ENCODE measurements at regions not wholly inside any gene's neighbourhood (a gene's known extent, or its start where the extent isn't known, plus 50 kb on each side); places are given as distances from the start of the nearest gene placed in this dataset.

DNA sequence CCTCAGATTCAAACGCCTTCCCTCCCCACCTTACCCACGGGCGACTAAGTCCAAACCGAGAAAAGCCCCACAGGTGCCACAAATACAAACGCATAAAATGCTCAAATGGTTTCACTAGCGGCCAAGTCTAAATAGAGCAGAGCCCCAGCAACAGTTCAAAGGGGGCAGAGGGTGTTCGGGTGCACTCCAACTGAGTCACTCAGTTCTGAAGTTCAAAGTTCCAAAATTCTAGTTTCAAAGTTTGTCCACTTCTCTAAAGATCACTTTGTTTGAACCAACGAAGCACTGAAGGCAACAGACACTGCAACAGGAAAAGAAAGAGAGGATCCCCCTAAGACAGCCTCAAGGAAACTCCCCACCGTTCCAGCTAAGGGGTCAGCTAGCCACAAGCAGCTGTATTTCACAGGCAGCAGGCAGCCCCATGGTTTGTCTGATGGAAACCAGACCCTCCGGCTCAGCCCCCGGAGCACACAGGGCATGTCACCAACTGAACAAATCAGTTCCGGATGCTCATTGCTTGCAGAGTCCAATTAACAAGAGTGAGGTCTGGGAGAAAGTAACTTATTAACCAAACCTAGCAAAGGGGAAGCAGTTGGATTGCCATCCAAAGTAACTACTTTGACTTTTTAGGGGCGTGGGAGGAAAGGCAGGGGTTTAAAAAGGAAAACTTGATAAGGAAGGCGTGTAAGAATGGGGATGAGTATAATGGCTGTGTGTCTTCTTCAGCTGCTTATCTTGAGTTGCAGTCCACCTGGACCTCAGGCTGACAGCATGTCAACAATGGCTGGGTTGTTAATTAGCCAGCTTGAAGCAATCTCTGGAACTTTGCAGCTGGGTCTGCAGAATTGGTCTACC lies 1423.9 kb upstream of the PRMT6 start:
- Histone ChIP-seq H3K4me3 (ENCODE audit: low read depth, low read length) (no peak overlapping the region), H3K9me3 (ENCODE audit: control insufficient read depth, insufficient read depth, low read length) (no peaks in the 10 kb centered on the region), H3K36me3 (ENCODE audit: control insufficient read depth, insufficient read depth, low read length) (no peaks in the 10 kb centered on the region), H3K27me3 (ENCODE audit: control insufficient read depth, insufficient read depth, low read length) (no peaks in the 10 kb centered on the region), H3K4me1 (ENCODE audit: control insufficient read depth, insufficient read depth, low read length) (no peaks in the 10 kb centered on the region), H3K27ac (ENCODE audit: low read depth, low read length) (peak overlapping the region; percentile 38), H3K9ac (ENCODE audit: low read depth, low read length) (no peak overlapping the region)

DNA sequence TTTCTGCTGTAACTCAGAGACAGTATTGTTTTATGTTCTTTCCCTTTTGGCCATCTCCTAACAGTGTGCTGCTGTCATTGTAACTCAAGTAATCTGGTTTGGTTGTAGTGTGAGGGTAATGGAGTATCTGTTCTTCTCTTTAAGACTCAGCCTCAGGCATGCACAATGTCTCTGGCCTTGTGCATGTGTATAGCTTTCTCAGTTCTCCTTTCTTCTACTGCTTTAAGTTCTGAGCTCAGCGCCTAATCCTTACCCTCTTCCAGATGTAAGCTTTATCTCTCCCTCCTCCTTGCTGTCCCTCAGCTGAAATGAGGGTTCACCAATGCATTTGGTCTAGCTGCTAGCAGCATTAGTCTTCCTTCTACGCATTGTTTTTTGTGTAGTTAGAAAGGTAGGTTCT lies 1420.4 kb upstream of the PRMT6 start:
- Histone ChIP-seq H3K9ac (ENCODE audit: low read depth, low read length) (no peak overlapping the region), H3K27me3 (ENCODE audit: control insufficient read depth, insufficient read depth, low read length) (no peaks in the 10 kb centered on the region), H3K27ac (ENCODE audit: low read depth, low read length) (no peak overlapping the region), H3K36me3 (ENCODE audit: control insufficient read depth, insufficient read depth, low read length) (no peaks in the 10 kb centered on the region), H3K9me3 (ENCODE audit: control insufficient read depth, insufficient read depth, low read length) (no peaks in the 10 kb centered on the region), H3K4me1 (ENCODE audit: control insufficient read depth, insufficient read depth, low read length) (no peaks in the 10 kb centered on the region), H3K4me3 (ENCODE audit: low read depth, low read length) (no peak overlapping the region)

DNA sequence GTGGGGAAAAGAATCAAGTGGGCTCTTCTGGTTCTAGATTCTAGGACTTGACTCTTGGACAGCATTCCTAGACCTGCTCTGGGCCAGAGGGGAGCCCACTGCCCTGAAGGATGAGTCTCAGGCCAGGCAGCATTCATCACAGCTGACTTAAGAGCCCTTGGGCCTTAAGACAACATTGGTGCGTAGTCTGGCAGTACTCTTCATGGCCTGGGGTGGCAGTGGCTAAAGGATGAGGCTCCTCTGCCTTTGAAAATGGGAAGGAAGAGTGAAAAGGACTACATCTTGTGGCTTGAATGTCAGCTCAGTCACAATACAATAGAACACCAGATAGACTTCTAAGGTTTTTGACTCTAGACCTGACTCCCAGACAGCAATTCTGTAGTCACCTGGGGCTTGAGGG lies 1415.1 kb upstream of the PRMT6 start:
- Histone ChIP-seq H3K9ac (ENCODE audit: low read depth, low read length) (no peak overlapping the region), H3K27me3 (ENCODE audit: control insufficient read depth, insufficient read depth, low read length) (no peaks in the 10 kb centered on the region), H3K4me3 (ENCODE audit: low read depth, low read length) (no peak overlapping the region), H3K36me3 (ENCODE audit: control insufficient read depth, insufficient read depth, low read length) (no peaks in the 10 kb centered on the region), H3K4me1 (ENCODE audit: control insufficient read depth, insufficient read depth, low read length) (no peaks in the 10 kb centered on the region), H3K27ac (ENCODE audit: low read depth, low read length) (no peak overlapping the region), H3K9me3 (ENCODE audit: control insufficient read depth, insufficient read depth, low read length) (no peaks in the 10 kb centered on the region)

DNA sequence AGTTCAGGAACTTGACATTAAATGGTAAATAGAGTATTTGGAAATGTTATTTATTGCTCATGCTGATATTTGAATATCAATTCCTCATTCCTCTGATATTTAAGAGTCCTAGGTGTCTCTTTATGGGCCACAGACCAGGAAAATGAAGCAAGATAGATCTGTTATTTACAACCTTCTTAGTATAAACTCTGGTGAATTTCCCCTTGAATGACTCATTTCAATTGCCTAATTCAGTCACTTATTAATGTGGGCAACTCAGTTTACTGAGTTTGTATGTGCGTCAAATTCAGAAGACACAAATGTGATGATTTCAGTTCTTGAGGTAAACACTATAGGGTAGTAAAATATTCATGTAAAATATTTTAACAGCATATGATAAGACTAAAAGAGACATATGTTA lies 1404.4 kb upstream of the PRMT6 start:
- no peak overlapping the region for H3K9ac ChIP-seq (ENCODE audit: low read depth, low read length)
- H3K27me3 ChIP-seq (ENCODE audit: control insufficient read depth, insufficient read depth, low read length) = no peaks in the 10 kb centered on the region
- H3K36me3 ChIP-seq (ENCODE audit: control insufficient read depth, insufficient read depth, low read length) = no peaks in the 10 kb centered on the region
- H3K4me1 ChIP-seq (ENCODE audit: control insufficient read depth, insufficient read depth, low read length) = no peaks in the 10 kb centered on the region
- H3K27ac ChIP-seq (ENCODE audit: low read depth, low read length) = no peak overlapping the region
- H3K9me3 ChIP-seq (ENCODE audit: control insufficient read depth, insufficient read depth, low read length) = no peaks in the 10 kb centered on the region
- no peak overlapping the region for H3K4me3 ChIP-seq (ENCODE audit: low read depth, low read length)

DNA sequence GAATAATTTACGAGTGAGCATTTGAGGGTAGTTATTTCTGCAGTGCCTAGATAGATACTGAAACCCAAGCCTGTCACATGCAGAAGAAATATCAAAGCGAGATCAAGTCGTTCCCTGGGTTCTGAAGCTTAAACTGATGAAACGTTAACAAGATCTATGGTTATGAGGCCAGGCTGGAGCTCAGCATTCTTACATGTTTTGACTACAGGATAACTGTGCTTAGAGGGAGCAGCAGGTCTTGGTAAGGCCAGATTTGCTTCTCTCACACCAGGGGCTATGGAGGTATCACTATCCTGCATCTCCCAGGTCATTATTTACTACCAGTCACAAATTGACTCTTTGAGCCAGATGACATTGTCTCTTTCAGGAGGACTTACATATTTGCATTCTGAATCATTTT lies 1401.4 kb upstream of the PRMT6 start:
- Histone ChIP-seq H3K9ac (ENCODE audit: low read depth, low read length) (no peak overlapping the region), H3K27ac (ENCODE audit: low read depth, low read length) (no peak overlapping the region), H3K4me3 (ENCODE audit: low read depth, low read length) (no peak overlapping the region), H3K36me3 (ENCODE audit: control insufficient read depth, insufficient read depth, low read length) (no peaks in the 10 kb centered on the region), H3K4me1 (ENCODE audit: control insufficient read depth, insufficient read depth, low read length) (no peaks in the 10 kb centered on the region), H3K27me3 (ENCODE audit: control insufficient read depth, insufficient read depth, low read length) (no peaks in the 10 kb centered on the region), H3K9me3 (ENCODE audit: control insufficient read depth, insufficient read depth, low read length) (no peaks in the 10 kb centered on the region)

DNA sequence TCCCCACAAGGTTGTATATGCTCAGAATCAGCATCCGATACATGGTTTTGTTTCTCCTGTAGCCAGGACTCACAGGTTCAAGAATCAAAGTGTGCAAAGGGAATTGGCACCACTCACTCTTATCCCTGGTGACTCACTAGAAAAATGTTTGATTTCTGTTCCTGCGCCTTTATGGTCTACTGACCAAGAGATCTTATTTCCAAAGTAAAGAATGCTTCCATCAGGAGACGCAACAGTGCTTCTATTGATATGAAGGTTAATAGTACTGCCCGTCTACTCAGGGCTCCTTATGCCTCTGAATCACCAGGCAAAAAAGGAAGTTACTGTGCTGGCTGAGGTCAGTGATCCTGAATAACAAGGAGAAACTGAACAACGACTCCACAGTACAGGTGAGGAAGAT lies 1392.0 kb upstream of the PRMT6 start:
- Histone ChIP-seq H3K27me3 (ENCODE audit: control insufficient read depth, insufficient read depth, low read length) (no peaks in the 10 kb centered on the region), H3K4me3 (ENCODE audit: low read depth, low read length) (no peak overlapping the region), H3K9ac (ENCODE audit: low read depth, low read length) (no peak overlapping the region), H3K9me3 (ENCODE audit: control insufficient read depth, insufficient read depth, low read length) (no peaks in the 10 kb centered on the region), H3K36me3 (ENCODE audit: control insufficient read depth, insufficient read depth, low read length) (no peaks in the 10 kb centered on the region), H3K27ac (ENCODE audit: low read depth, low read length) (no peak overlapping the region), H3K4me1 (ENCODE audit: control insufficient read depth, insufficient read depth, low read length) (no peaks in the 10 kb centered on the region)

DNA sequence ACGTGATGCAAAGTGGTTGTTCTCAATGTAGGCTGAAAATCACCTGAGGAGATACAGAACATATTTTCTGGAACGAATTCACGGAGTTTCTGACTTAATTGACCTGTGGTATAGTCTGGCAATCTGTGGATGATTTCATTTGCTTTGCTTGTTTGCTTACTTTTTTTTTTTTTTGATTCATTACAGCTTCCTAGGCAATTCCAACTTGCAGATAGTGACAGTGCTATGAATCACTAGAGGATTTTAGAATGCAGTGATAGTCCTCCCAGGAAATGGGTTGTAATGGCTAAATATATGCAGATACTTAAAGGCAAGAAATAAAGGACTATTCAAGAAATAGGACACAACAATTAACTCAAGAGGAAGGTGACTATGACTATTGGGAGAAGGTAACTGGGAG lies 1378.1 kb upstream of the PRMT6 start:
- H3K27ac ChIP-seq (ENCODE audit: low read depth, low read length) = no peak overlapping the region
- H3K4me3 ChIP-seq (ENCODE audit: low read depth, low read length) = no peak overlapping the region
- H3K9ac ChIP-seq (ENCODE audit: low read depth, low read length) = no peak overlapping the region

DNA sequence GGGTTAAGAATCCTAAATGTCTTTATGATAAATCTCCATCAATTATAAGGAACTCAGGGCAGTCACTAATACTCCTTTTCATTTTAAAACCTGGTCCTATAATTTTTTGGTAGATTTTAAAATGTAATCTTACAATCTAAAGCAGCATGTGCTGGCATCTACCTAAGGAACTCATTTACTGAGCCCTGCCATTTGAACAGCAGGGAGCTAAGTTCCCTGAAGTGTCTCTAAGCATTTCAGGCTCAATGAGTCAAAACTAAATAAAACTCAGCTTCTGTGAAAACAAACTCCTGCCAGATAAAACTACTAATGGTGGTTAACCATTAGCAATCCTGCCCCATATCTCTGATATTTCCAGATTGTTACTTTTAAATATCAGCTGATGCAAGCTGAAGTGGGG lies 1371.8 kb upstream of the PRMT6 start:
- Histone ChIP-seq H3K36me3 (ENCODE audit: control insufficient read depth, insufficient read depth, low read length) (no peaks in the 10 kb centered on the region), H3K4me3 (ENCODE audit: low read depth, low read length) (no peak overlapping the region), H3K9ac (ENCODE audit: low read depth, low read length) (no peak overlapping the region), H3K27ac (ENCODE audit: low read depth, low read length) (no peak overlapping the region), H3K4me1 (ENCODE audit: control insufficient read depth, insufficient read depth, low read length) (no peaks in the 10 kb centered on the region), H3K9me3 (ENCODE audit: control insufficient read depth, insufficient read depth, low read length) (no peaks in the 10 kb centered on the region), H3K27me3 (ENCODE audit: control insufficient read depth, insufficient read depth, low read length) (no peaks in the 10 kb centered on the region)

More for the DNA sequence above, 1378.1 kb upstream of the PRMT6 start:
- Histone ChIP-seq H3K9me3 (ENCODE audit: control insufficient read depth, insufficient read depth, low read length) (no peaks in the 10 kb centered on the region), H3K4me1 (ENCODE audit: control insufficient read depth, insufficient read depth, low read length) (no peaks in the 10 kb centered on the region), H3K36me3 (ENCODE audit: control insufficient read depth, insufficient read depth, low read length) (no peaks in the 10 kb centered on the region), H3K27me3 (ENCODE audit: control insufficient read depth, insufficient read depth, low read length) (no peaks in the 10 kb centered on the region)

DNA sequence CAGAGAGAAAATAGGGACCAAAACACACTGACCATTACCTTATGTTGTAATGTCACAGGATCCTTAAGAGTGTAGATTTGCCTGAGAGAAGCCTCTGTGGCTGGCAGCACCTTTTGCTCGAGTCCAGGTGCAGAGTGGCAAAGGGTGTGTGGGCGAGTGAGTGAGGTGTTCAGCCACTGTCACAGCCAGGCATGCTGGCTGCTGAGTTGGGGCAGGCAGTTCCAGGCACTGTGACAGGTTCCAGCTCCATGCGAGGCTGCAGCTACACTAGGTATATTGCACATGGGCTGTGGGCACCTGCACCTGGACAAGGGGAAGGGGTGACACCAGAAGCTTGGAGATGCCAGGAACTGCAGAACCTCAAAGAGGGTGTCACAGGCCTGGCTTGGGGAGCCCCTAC lies 1370.4 kb upstream of the PRMT6 start:
- Histone ChIP-seq H3K27me3 (ENCODE audit: control insufficient read depth, insufficient read depth, low read length) (no peaks in the 10 kb centered on the region), H3K9ac (ENCODE audit: low read depth, low read length) (no peak overlapping the region), H3K36me3 (ENCODE audit: control insufficient read depth, insufficient read depth, low read length) (no peaks in the 10 kb centered on the region), H3K27ac (ENCODE audit: low read depth, low read length) (no peak overlapping the region), H3K4me3 (ENCODE audit: low read depth, low read length) (no peak overlapping the region), H3K4me1 (ENCODE audit: control insufficient read depth, insufficient read depth, low read length) (no peaks in the 10 kb centered on the region), H3K9me3 (ENCODE audit: control insufficient read depth, insufficient read depth, low read length) (no peaks in the 10 kb centered on the region)

DNA sequence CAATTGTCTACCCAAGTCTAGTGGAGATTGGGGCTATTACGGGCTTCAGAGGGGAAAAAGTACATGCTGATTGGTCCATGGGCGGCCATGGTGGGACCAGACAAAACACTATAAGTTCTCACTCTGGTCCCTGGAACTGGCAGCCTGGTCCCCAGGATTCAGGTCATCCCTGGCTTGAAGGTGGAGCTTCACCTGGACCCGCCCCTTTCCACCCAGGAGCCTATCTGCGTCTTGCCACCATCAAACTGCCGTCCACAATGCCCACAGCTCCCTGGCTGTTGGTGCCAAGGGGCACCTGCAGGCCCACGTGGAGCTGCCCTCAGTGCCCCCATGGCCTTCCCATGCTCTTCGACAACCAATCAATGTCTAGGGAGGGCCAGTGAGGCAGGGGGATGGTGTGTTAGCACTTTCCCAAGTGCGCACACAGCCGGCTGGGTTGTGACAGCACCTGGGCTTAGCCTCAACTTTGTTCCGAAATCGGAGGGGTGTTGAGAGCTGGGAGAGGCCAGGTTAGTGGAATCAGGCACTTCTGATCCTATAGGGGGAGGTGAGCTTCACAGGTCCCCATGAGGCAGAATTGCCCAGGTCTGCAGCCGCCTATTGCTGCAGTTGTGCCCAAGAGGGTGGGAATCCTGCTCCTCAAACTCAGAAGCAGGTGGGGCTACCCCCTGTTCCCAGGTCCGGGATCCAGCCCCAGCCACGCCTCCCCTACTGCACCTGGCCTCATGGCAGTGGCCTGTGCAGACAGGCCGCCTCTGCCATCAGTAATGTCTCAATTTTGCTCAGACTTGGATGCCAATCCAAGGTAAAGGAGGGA lies 1369.4 kb upstream of the PRMT6 start:
- no peaks in the 10 kb centered on the region for H3K27me3 ChIP-seq (ENCODE audit: control insufficient read depth, insufficient read depth, low read length)
- H3K36me3 ChIP-seq (ENCODE audit: control insufficient read depth, insufficient read depth, low read length) = no peaks in the 10 kb centered on the region
- no peak overlapping the region for H3K9ac ChIP-seq (ENCODE audit: low read depth, low read length)
- no peaks in the 10 kb centered on the region for H3K9me3 ChIP-seq (ENCODE audit: control insufficient read depth, insufficient read depth, low read length)
- H3K27ac ChIP-seq (ENCODE audit: low read depth, low read length) = no peak overlapping the region
- no peaks in the 10 kb centered on the region for H3K4me1 ChIP-seq (ENCODE audit: control insufficient read depth, insufficient read depth, low read length)
- H3K4me3 ChIP-seq (ENCODE audit: low read depth, low read length) = no peak overlapping the region

DNA sequence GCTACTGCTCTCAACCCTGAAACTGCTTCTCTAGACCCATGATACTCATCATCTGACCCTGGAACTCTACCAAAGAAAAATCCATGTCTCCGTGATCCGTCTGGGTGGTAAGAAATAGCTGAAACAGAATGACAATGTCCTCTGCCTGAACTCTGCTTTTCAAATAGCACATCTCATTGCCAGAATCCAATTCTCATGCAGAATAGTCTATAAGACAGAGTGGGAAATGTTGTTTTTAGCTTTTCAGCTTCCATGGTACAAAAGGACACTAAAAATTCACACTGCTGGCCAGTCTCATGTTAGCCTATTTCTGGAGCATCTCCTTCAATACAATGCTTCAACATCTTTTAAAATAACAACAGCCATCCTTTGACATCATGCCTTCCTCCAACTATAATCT lies 1355.8 kb upstream of the PRMT6 start:
- no peaks in the 10 kb centered on the region for H3K27me3 ChIP-seq (ENCODE audit: control insufficient read depth, insufficient read depth, low read length)
- H3K27ac ChIP-seq (ENCODE audit: low read depth, low read length) = no peak overlapping the region
- H3K9me3 ChIP-seq (ENCODE audit: control insufficient read depth, insufficient read depth, low read length) = no peaks in the 10 kb centered on the region
- peaks cover 4% of the 10 kb centered on the region; the same call in 1 of the 2 replicates for H3K4me1 ChIP-seq (ENCODE audit: control insufficient read depth, insufficient read depth, low read length)
- H3K9ac ChIP-seq (ENCODE audit: low read depth, low read length) = no peak overlapping the region
- H3K36me3 ChIP-seq (ENCODE audit: control insufficient read depth, insufficient read depth, low read length) = no peaks in the 10 kb centered on the region
- no peak overlapping the region for H3K4me3 ChIP-seq (ENCODE audit: low read depth, low read length)
